ENCODE measurements at regions not wholly inside any gene's neighbourhood (a gene's known extent, or its start where the extent isn't known, plus 50 kb on each side); places are given as distances from the start of the nearest gene placed in this dataset.

GRCh38 chr2:121120991-121121390, 164.0 kb downstream of the TFCP2L1 start:
- Histone ChIP-seq H3K27ac (no peak overlapping the region), H3K4me3 (no peak overlapping the region)

- H3K27ac ChIP-seq, result no peak overlapping the region
- H3K4me3 ChIP-seq, result no peak overlapping the region
Measured at GRCh38 chr2:121121661-121122060, 163.3 kb downstream of the TFCP2L1 start.

GRCh38 chr2:121123268-121123667, 161.7 kb downstream of the TFCP2L1 start:
- Histone ChIP-seq H3K4me3 (no peak overlapping the region), H3K27ac (no peak overlapping the region)

- H3K4me3 ChIP-seq, result no peak overlapping the region
- H3K27ac ChIP-seq, result no peak overlapping the region
Measured at GRCh38 chr2:121124330-121124729, 160.7 kb downstream of the TFCP2L1 start.

GRCh38 chr2:121125350-121125749, 159.7 kb downstream of the TFCP2L1 start:
- Histone ChIP-seq H3K27ac (no peak overlapping the region), H3K4me3 (no peak overlapping the region)

GRCh38 chr2:121128741-121129659, 156.0 kb downstream of the TFCP2L1 start:
- Histone ChIP-seq H3K4me3 (no peak overlapping the region), H3K27ac (peak overlapping the region in 13 of 21 experiments; percentile 2 to 77 (median 45))

- Histone ChIP-seq H3K27ac (peak overlapping the region in 12 of 21 experiments; percentile 1 to 77 (median 39)), H3K4me3 (no peak overlapping the region)
Measured at GRCh38 chr2:121129692-121130091, 155.3 kb downstream of the TFCP2L1 start.

GRCh38 chr2:121130301-121130850, 154.6 kb downstream of the TFCP2L1 start:
- H3K4me3 ChIP-seq, result no peak overlapping the region
- peak overlapping the region in 7 of 21 experiments; percentile 15 to 77 (median 45) for H3K27ac ChIP-seq

- Histone ChIP-seq H3K27ac (no peak overlapping the region), H3K4me3 (no peak overlapping the region)
Measured at GRCh38 chr2:121131375-121131774, 153.6 kb downstream of the TFCP2L1 start.

- no peak overlapping the region for H3K4me3 ChIP-seq
- no peak overlapping the region for H3K27ac ChIP-seq
Measured at GRCh38 chr2:121132054-121132761, 152.8 kb downstream of the TFCP2L1 start.

- Histone ChIP-seq H3K4me3 (no peak overlapping the region), H3K27ac (no peak overlapping the region)
Measured at GRCh38 chr2:121132762-121133107, 152.3 kb downstream of the TFCP2L1 start.

GRCh38 chr2:121133551-121134319, 151.3 kb downstream of the TFCP2L1 start:
- H3K27ac ChIP-seq, result no peak overlapping the region
- no peak overlapping the region for H3K4me3 ChIP-seq

- Histone ChIP-seq H3K27ac (no peak overlapping the region), H3K4me3 (no peak overlapping the region)
Measured at GRCh38 chr2:121134728-121135127, 150.3 kb downstream of the TFCP2L1 start.

- Histone ChIP-seq H3K27ac (no peak overlapping the region), H3K4me3 (no peak overlapping the region)
Measured at GRCh38 chr2:121135168-121135853, 149.7 kb downstream of the TFCP2L1 start.

GRCh38 chr2:121136323-121136722, 148.7 kb downstream of the TFCP2L1 start:
- no peak overlapping the region for H3K27ac ChIP-seq
- no peak overlapping the region for H3K4me3 ChIP-seq

GRCh38 chr2:121137571-121137970, 147.4 kb downstream of the TFCP2L1 start:
- no peak overlapping the region for H3K4me3 ChIP-seq
- H3K27ac ChIP-seq, result no peak overlapping the region

GRCh38 chr2:121140734-121141133, 144.3 kb downstream of the TFCP2L1 start:
- no peak overlapping the region for H3K4me3 ChIP-seq
- no peak overlapping the region for H3K27ac ChIP-seq

GRCh38 chr2:121142452-121142851, 142.6 kb downstream of the TFCP2L1 start:
- no peak overlapping the region for H3K27ac ChIP-seq
- H3K4me3 ChIP-seq, result no peak overlapping the region

GRCh38 chr2:121144111-121144510, 140.9 kb downstream of the TFCP2L1 start:
- Histone ChIP-seq H3K27ac (no peak overlapping the region), H3K4me3 (no peak overlapping the region)
